RWPE2 (cell line): ENCODE measurements at regions not wholly inside any gene's neighbourhood (a gene's known extent, or its start where the extent isn't known, plus 50 kb on each side); places are given as distances from the start of the nearest gene placed in this dataset.
"Not testable (repeated sequence)": the region's sequence is repeated elsewhere in the genome, so short reads cannot be mapped to it uniquely, and the experiment has no call there.

ENCODE experiments used
- ATAC-seq: fragments of 200-7000 bp; cut with Tn5 transposase; 3 replicates; pipeline ENCODE4 v1.9.1; 2021; ENCODE audit warnings: low read depth
- DNase-seq: peaks from one replicate; pipeline ENCODE4 v3.0.0-alpha.2; 2020; ENCODE audit warnings: low spot score
- H3K27ac ChIP-seq: fragments of 450-650 bp; 2 replicates; pipeline ENCODE4 v1.5.1; 2017; ENCODE audit warnings: mild to moderate bottlenecking; ENCODE audit not compliant: poor library complexity, severe bottlenecking
- H3K27me3 ChIP-seq: fragments of 250-450 bp; sonication (Bioruptor Pico); 2 replicates; pipeline ENCODE4 v1.5.1; 2021; ENCODE audit warnings: mild to moderate bottlenecking, moderate library complexity; ENCODE audit not compliant: insufficient read depth, poor library complexity, severe bottlenecking
- H3K36me3 ChIP-seq: fragments of 250-450 bp; sonication (Bioruptor Pico); 2 replicates; pipeline ENCODE4 v1.5.1; 2020; ENCODE audit warnings: low read depth, mild to moderate bottlenecking, moderate library complexity
- H3K4me1 ChIP-seq: fragments of 250-450 bp; sonication (Bioruptor Pico); 2 replicates; pipeline ENCODE4 v1.5.1; 2021; ENCODE audit warnings: mild to moderate bottlenecking, moderate library complexity; ENCODE audit not compliant: insufficient read depth, poor library complexity, severe bottlenecking
- H3K4me3 ChIP-seq: fragments of 250-450 bp; sonication (Bioruptor Pico); 2 replicates; pipeline ENCODE4 v1.5.1; 2021; ENCODE audit warnings: mild to moderate bottlenecking, moderate library complexity; ENCODE audit not compliant: severe bottlenecking
- H3K9me3 ChIP-seq: fragments of 250-450 bp; sonication (Bioruptor Pico); 2 replicates; pipeline ENCODE4 v1.5.1; 2021; ENCODE audit warnings: mild to moderate bottlenecking, moderate library complexity; ENCODE audit not compliant: severe bottlenecking
- TF ChIP-seq, protein P1 (sequence below): fragments of 450-650 bp; IDR thresholded peaks from one replicate; pipeline ENCODE4 v1.5.1; 2017; ENCODE audit warnings: mild to moderate bottlenecking, moderate library complexity; ENCODE audit not compliant: poor library complexity, severe bottlenecking

DNA sequence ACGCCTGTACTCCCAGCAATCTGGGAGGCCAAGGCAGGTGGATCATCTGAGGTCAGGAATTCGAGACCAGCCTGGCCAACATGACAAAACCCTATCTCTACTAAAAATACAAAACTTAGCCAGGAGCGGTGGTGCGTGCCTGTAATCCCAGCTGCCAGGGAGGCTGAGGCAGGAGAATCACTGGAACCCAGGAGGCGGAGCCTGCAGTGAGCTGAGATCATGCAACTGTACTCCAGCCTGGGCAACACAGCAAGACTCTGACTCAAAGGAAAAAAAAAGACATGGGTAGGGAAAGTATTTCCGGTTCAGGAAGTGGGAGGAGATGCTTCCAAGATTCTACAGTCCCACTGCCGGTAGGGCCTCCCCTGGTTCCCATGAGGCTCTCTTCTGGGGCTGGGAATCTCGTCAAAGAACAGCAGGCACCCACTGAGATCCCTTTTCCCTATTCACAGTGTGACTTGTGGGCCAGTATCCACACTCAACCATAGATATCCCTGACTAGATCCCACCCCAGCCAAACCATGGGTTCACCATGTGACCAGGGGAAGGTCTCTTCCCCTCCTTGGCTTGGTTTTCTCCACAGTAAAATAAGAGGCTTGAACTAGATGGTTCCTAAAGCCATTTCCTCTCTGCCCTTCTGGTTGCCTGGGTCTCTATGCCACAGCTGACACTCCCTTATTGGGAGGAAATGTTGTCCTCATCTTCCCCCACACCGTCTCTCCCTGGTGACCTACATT lies 443.3 kb downstream of the BUD13 start:
- ATAC-seq (no peak), DNase-seq (no peak)
- H3K27me3 ChIP-seq: no peaks in the 10 kb centered on the region

DNA sequence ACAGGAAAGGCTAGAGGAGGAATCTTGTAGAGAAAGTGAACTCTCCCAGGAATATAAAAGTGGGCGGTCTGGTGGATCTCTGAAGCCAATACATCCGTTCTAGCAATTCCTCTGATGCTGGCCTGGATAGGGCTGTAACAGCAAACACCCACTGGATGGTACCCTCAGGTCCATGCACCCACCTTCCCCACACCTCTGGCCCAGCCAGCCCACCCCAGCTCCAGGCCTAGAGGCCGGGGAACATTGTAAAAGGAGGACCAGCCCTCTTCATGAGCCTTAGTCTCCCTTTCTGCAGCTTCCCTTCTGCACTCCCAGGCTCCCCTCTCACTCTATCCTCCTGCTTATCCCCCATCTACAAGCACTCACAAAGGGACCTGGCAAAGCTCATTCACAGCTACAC lies 443.9 kb downstream of the BUD13 start:
- Histone ChIP-seq H3K27me3 (no peaks in the 10 kb centered on the region), H3K4me1 (no peaks in the 10 kb centered on the region), H3K4me3 (no peak overlapping the region), H3K9me3 (no peaks in the 10 kb centered on the region), H3K36me3 (no peaks in the 10 kb centered on the region), H3K27ac (no peak overlapping the region)
- ATAC-seq (no peak), DNase-seq (no peak)
- TF ChIP-seq, protein P1, sequence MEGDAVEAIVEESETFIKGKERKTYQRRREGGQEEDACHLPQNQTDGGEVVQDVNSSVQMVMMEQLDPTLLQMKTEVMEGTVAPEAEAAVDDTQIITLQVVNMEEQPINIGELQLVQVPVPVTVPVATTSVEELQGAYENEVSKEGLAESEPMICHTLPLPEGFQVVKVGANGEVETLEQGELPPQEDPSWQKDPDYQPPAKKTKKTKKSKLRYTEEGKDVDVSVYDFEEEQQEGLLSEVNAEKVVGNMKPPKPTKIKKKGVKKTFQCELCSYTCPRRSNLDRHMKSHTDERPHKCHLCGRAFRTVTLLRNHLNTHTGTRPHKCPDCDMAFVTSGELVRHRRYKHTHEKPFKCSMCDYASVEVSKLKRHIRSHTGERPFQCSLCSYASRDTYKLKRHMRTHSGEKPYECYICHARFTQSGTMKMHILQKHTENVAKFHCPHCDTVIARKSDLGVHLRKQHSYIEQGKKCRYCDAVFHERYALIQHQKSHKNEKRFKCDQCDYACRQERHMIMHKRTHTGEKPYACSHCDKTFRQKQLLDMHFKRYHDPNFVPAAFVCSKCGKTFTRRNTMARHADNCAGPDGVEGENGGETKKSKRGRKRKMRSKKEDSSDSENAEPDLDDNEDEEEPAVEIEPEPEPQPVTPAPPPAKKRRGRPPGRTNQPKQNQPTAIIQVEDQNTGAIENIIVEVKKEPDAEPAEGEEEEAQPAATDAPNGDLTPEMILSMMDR: no peak

More for the DNA sequence above, 443.3 kb downstream of the BUD13 start:
- no peaks in the 10 kb centered on the region for H3K4me1 ChIP-seq
- no peak overlapping the region for H3K4me3 ChIP-seq
- no peak overlapping the region for H3K27ac ChIP-seq
- TF ChIP-seq, protein P1: no peak
- H3K36me3 ChIP-seq: no peaks in the 10 kb centered on the region
- H3K9me3 ChIP-seq: no peaks in the 10 kb centered on the region

DNA sequence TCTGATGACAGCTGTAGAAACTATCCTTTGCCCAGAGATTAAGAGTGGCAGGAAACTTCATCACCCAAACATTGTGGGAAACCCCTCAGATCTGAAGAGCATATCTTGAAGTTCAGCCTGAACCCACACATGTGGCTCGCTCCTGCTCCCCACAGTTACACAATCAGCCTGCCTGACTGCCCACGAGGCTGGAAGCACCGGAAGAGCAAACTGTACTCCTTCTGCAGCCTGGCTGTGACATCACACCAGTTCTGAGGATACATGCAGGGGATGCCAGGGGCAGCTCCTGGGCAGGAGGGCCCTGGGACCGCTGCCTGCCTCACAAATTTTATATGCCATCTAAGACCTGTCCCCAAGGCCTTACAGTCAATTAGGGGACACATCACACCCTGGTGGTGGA lies 444.4 kb downstream of the BUD13 start:
- Histone ChIP-seq H3K4me3 (no peak overlapping the region), H3K27ac (no peak overlapping the region), H3K36me3 (no peaks in the 10 kb centered on the region), H3K4me1 (no peaks in the 10 kb centered on the region), H3K27me3 (no peaks in the 10 kb centered on the region), H3K9me3 (no peaks in the 10 kb centered on the region)
- TF ChIP-seq, protein P1: no peak
- DNase-seq (no peak), ATAC-seq (no peak)

DNA sequence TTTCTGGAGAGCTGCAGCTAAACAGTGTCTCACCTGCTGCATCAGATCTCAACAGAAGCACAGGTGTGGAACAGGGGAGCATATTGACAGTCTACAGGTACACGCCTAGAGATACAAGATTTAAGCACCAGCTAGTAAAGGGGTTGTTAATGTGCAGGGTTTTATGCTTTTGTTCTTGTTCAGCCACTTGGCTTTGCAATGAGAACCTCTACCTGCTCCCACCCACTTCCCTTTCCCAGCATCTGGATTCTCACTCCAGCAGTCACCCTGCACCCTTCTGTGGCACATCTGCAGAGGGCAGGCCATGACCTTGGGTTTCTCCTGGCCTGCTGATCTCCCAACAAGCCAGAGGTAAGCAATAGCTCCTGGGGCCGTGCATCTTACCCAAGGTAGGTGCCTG lies 446.6 kb downstream of the BUD13 start:
- DNase-seq: no peak
- TF ChIP-seq, protein P1: no peak

DNA sequence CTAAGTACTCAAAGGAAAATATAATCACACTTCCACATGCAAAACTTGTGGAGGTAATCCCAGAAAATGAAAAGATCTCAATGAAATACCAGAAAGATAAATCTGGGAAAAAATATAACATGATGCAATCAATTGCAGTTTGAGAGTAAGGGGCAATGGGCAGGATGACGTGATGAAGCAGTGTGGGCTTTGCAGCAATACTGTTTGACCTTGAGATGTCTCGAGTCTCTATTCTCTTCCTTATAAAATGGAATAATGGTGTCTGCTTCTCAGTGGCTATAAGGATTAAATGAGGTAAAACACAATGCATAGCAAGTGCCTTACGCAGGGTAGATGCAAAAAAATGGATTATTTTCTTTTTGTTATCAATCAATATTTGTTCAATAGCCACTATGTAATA lies 447.5 kb downstream of the BUD13 start:
- Histone ChIP-seq H3K36me3 (no peaks in the 10 kb centered on the region), H3K27ac (no peak overlapping the region), H3K9me3 (no peaks in the 10 kb centered on the region), H3K4me1 (no peaks in the 10 kb centered on the region), H3K27me3 (no peaks in the 10 kb centered on the region), H3K4me3 (no peak overlapping the region)
- ATAC-seq: no peak
- TF ChIP-seq, protein P1: no peak
- no peak for DNase-seq

More for the DNA sequence above, 446.6 kb downstream of the BUD13 start:
- Histone ChIP-seq H3K36me3 (no peaks in the 10 kb centered on the region), H3K4me3 (no peak overlapping the region), H3K27ac (no peak overlapping the region), H3K9me3 (no peaks in the 10 kb centered on the region), H3K4me1 (no peaks in the 10 kb centered on the region), H3K27me3 (no peaks in the 10 kb centered on the region)
- ATAC-seq: no peak

DNA sequence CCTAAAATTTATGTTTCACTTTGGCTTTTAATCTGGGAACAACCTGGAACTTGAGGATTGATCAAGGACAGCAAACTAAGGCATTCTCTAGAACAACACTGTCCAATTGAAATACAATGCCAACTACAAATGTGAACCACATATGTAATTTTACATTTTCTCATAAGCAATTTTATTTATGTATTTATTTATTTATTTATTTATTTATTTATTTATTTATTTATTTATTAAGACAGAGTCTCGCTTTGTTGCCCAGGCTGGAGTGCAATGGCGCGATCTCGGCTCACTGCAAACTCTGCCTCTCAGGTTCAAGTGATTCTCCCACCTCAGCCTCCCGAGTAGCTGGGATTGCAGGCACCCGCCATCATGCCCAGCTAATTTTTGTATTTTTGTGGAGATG lies 448.7 kb downstream of the BUD13 start:
- not testable (repeated sequence) for H3K9me3 ChIP-seq, ATAC-seq, H3K4me1 ChIP-seq, DNase-seq, H3K27ac ChIP-seq, H3K27me3 ChIP-seq, H3K36me3 ChIP-seq, H3K4me3 ChIP-seq
